DMS79 (cell line): ENCODE measurements at regions not wholly inside any gene's neighbourhood (a gene's known extent, or its start where the extent isn't known, plus 50 kb on each side); places are given as distances from the start of the nearest gene placed in this dataset.

ENCODE experiments used
- DNase-seq: peaks from one replicate; lab custom pipeline; 2025; lab: John Stamatoyannopoulos, UW

GRCh38 chr4:31365006-31365690 is 645.0 kb downstream of the PCDH7 start:
- DNase-seq = no peak

- no peak for DNase-seq
These were observed 645.9 kb downstream of the PCDH7 start for GRCh38 chr4:31366041-31366440.

DNA sequence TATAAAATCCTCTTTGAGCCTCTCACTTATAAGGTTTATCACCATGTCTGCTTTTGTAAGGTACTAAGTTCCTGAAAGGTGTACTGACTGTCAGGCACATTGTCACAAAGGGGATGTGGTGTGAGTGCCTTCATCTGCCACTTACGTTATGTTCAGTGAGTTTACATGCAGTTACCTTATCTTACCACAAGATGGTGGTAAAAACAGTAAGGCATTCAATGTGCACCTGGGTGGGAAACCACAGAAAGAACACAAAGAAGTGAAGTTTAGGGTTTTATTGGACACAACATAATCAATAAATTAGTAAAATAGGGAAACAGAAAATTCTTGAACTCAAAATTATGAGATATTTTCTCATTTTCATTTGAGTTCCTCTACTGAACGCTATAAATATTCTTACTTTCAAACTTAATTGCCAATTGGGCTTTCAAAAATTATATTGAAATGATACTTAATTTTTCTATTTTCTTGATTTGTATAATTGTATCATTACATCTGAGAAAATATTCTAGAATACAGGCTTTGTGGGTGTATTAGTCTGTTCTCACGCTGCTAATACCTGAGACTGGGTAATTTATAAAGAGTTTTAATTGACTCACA is 650.8 kb downstream of the PCDH7 start:
- no peak for DNase-seq

- no peak for DNase-seq
These were observed 654.2 kb downstream of the PCDH7 start for GRCh38 chr4:31374256-31374960.

GRCh38 chr4:31375936-31376335 is 655.8 kb downstream of the PCDH7 start:
- DNase-seq = no peak

DNA sequence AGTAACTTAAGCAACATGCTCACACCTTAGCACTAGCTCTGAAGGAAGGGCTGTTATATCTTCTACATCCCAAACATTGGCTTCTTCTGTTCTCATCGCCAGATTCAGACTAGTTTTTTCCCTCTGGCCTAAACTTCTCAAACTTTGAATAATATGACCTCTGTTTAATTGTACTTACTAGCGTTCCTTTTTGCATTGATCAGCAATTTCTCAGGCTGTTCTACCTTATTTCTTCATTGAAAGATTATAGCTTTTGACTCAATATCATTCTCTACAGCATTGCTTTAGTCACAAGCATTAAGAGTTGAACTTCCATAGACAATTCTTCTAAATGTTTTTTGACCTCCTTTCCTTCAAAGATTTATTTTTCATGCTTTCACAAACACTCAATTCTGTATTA is 659.2 kb downstream of the PCDH7 start:
- DNase-seq = no peak

GRCh38 chr4:31383767-31384166 is 663.6 kb downstream of the PCDH7 start:
- DNase-seq = no peak

- DNase-seq = no peak
These were observed 670.7 kb downstream of the PCDH7 start for GRCh38 chr4:31390849-31391248.

GRCh38 chr4:31391976-31392375 is 671.8 kb downstream of the PCDH7 start:
- no peak for DNase-seq

GRCh38 chr4:31392923-31393322 is 672.8 kb downstream of the PCDH7 start:
- no peak for DNase-seq

DNA sequence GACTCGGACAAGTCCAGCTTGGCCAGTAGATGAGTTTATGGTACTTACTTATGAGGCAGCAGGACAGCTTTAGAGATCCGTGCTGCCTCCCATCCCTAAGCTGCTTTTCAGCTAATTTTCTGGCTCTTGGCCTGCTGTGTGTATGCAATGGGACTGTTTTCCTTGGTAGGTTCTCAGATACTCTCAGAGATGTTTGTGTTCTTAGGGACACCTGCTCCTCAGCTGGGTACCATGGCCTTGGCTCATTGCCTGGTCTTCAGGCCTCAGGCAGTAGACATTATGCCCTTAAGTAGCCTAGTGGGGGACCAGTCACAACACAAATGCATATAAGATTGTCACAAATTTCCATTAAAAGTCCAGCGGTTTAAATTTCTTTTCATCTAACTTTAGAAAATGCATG is 688.0 kb downstream of the PCDH7 start:
- DNase-seq = no peak

DNA sequence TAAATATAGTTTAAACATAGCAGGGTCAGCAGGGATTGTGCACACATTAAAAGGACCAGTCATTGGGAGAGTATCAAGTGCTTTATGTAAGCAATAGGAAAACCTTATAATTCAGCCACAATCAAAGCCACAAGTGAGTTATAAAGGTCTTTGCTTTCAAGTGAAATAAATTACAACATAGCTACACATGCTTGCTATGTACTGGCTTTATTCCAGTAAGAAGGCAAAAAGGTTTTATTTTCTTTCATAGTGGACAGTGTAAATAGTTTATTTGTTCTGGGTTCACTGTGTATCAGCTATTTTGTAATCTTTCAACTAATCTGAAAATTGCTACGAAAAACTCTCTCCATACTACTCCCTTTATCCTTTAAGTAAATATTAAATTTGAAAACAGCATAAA is 691.4 kb downstream of the PCDH7 start:
- DNase-seq = no peak

DNA sequence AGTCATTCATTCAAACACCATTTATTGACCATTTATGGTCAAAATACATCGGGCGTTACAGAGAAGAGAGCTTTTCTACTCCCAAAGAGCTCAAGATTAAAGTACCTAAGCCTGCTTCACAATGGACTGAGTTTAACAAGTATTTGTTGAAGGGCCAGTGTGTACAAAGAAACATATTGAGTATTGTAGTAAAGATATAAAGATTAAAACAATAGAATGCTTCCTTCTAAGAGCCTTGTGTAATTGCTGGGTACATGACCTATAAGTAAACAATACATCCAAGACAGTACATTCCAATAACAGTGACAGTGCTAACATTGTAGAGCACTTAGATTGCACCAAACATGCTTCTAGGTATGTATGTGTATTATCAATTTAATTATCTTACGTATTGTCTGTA is 695.5 kb downstream of the PCDH7 start:
- DNase-seq = no peak

DNA sequence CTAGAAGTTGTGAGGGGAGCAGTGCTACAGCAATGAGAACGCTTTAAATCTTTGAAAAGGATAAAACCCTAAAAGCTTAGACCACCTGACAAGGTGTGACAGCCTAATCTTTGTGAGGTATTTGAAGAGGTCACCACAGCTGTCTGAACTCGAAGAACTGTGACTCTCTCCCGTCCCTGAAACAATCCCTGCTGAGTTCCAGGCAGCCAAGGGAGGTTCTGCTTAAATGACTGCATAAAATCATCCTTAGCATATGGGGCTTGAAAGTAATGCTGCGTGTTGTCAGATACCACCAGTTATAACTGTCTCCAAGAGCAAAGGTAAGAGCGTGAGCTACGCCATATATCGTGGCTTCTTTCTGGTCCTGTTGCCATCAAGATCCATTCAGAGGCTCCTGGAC is 696.3 kb downstream of the PCDH7 start:
- DNase-seq = no peak

- DNase-seq = no peak
These were observed 696.9 kb downstream of the PCDH7 start for GRCh38 chr4:31417040-31417439.

DNA sequence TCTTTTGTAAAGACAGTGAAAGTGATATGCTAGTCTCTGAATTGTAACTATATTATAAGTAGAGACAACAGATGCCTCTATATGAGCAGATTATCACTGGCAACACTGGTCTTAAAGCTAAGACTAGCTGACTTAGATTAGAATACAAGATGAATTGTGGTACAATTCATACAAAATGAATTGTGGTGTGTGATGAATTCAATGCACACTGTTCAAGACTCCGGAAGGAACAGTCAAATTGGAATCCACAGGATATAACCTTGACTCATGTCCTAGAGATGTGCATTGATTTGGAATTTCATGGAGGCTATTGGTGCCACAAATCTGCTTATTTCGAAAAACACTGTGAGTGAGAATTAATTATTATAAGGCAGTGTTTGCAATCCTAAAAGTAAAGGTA is 701.8 kb downstream of the PCDH7 start:
- no peak for DNase-seq

DNA sequence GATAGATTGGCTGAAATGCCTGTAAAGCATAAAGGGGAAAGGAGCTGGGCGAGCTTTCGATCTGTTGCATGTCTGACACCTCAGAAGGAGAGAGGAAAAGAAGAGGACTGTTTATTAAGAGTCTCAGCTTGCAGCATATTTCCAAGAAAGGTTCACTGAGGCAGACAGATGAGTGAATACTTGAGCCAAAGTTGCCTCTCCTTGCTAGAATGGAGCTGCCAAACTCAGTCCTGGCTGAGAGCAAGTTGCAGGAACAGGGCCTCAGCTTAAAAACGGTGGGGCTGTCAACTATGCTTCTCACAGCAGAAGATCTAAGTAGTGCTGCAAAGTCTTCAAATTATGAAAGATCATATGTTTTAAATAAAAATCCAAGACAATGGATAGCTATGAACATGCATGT is 707.5 kb downstream of the PCDH7 start:
- DNase-seq = no peak

DNA sequence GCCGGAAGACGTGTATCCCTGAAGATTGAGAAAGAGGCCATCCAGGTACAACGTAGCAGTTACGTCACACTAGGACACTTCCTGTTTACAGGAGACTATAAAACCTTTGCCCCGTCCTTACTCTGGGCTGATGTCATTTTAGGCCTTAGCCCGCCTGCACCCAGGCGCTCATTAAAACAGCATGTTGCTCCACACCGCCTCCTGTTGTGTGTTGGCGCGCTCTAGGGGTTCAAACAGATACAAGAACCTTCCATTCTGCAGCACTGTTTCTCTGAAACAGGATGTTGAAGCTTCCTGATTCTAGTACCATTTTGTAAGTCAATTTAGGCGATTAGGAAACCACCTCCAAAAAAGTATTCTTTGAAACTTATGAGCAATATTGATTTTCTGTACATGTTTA is 722.1 kb downstream of the PCDH7 start:
- DNase-seq = no peak

- DNase-seq = no peak
These were observed 725.4 kb downstream of the PCDH7 start for GRCh38 chr4:31445526-31445925.

GRCh38 chr4:31455612-31456011 is 735.4 kb downstream of the PCDH7 start:
- no peak for DNase-seq

DNA sequence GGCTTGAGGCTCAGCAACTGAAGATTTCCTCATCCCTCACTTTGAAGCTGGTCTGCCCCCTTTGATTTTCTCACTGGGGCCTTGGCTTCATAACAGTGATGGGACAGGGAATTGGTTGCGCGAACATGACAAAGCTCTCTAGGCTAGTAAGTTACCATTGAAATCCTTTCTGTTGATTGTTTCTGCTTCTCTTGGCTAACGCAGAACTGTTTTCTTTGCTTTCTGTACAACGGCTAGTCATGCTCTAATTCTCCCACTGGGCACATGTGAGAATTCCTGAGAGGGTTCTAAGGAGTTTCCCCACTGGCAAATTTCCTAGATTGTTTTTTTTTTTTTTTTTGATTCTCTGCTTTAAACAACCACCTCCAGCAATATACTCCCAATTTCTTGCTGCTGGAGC is 738.6 kb downstream of the PCDH7 start:
- DNase-seq = no peak

GRCh38 chr4:31461421-31461820 is 741.3 kb downstream of the PCDH7 start:
- no peak for DNase-seq

DNA sequence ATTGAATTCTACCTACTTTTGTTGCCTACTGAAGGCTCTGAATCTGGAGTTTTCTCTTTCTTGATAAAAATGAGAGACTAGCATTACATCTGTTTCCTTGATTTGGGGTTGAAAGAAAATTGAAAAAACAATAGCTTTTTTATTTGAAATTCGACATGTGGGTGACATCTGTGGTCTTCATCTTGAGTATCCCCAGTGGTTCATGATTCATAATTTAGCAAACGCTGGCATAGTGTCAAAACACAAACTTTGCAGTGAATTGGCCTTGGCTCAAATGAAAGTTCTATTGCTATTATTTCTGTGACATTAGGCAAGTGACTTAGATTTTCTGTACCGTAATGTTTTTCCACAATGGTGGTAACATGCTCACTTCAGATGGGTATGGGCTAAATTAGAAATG is 747.6 kb downstream of the PCDH7 start:
- no peak for DNase-seq

GRCh38 chr4:31474221-31474620 is 754.1 kb downstream of the PCDH7 start:
- DNase-seq = no peak
